ENCODE measurements at regions not wholly inside any gene's neighbourhood (a gene's known extent, or its start where the extent isn't known, plus 50 kb on each side); places are given as distances from the start of the nearest gene placed in this dataset.

GRCh38 chr15:36373550-36373949, 205.9 kb upstream of the CDIN1 start:
- Mint-ChIP-seq H3K9me3 (peaks cover 1 to 9% (median 2%) of the 10 kb centered on the region in 3 donors), H3K36me3 (no peaks in the 10 kb centered on the region), H3K27me3 (no peaks in the 10 kb centered on the region), H3K27ac (no peak overlapping the region), H3K4me1 (no peaks in the 10 kb centered on the region), H3K4me3 (no peak overlapping the region)

GRCh38 chr15:36389107-36389506, 190.3 kb upstream of the CDIN1 start:
- no peaks in the 10 kb centered on the region for H3K36me3 Mint-ChIP-seq
- no peak overlapping the region for H3K4me3 Mint-ChIP-seq
- no peaks in the 10 kb centered on the region for H3K27me3 Mint-ChIP-seq
- H3K4me1 Mint-ChIP-seq, result no peaks in the 10 kb centered on the region
- peaks cover 0 to under 1% (median 0%) of the 10 kb centered on the region in 3 donors for H3K9me3 Mint-ChIP-seq
- H3K27ac Mint-ChIP-seq, result no peak overlapping the region

- no peaks in the 10 kb centered on the region for H3K36me3 Mint-ChIP-seq
- H3K4me1 Mint-ChIP-seq, result no peaks in the 10 kb centered on the region
These were observed 188.9 kb upstream of the CDIN1 start for GRCh38 chr15:36390491-36390890.

GRCh38 chr15:36392676-36393266, 186.7 kb upstream of the CDIN1 start:
- Mint-ChIP-seq H3K27ac (no peak overlapping the region), H3K4me1 (no peaks in the 10 kb centered on the region), H3K27me3 (no peaks in the 10 kb centered on the region), H3K36me3 (peaks cover under 1% of the 10 kb centered on the region), H3K9me3 (peaks cover 0 to under 1% (median 0%) of the 10 kb centered on the region in 3 donors), H3K4me3 (no peak overlapping the region)

More at GRCh38 chr15:36390491-36390890, 188.9 kb upstream of the CDIN1 start:
- Mint-ChIP-seq H3K9me3 (no peaks in the 10 kb centered on the region), H3K27ac (peak overlapping the region in 1 of 3 donors; percentile 28), H3K27me3 (no peaks in the 10 kb centered on the region), H3K4me3 (no peak overlapping the region)

- no peaks in the 10 kb centered on the region for H3K27me3 Mint-ChIP-seq
- peaks cover 2% of the 10 kb centered on the region for H3K36me3 Mint-ChIP-seq
- H3K4me3 Mint-ChIP-seq, result no peak overlapping the region
- peaks cover 0 to 3% (median 0%) of the 10 kb centered on the region in 3 donors for H3K9me3 Mint-ChIP-seq
- no peak overlapping the region for H3K27ac Mint-ChIP-seq
- H3K4me1 Mint-ChIP-seq, result no peaks in the 10 kb centered on the region
These were observed 181.2 kb upstream of the CDIN1 start for GRCh38 chr15:36398212-36398611.

GRCh38 chr15:36399276-36399675, 180.2 kb upstream of the CDIN1 start:
- H3K27ac Mint-ChIP-seq, result no peak overlapping the region
- H3K9me3 Mint-ChIP-seq, result peaks cover 0 to 5% (median 3%) of the 10 kb centered on the region in 3 donors
- H3K4me1 Mint-ChIP-seq, result no peaks in the 10 kb centered on the region
- H3K27me3 Mint-ChIP-seq, result no peaks in the 10 kb centered on the region
- no peak overlapping the region for H3K4me3 Mint-ChIP-seq
- H3K36me3 Mint-ChIP-seq, result peaks cover 2% of the 10 kb centered on the region

GRCh38 chr15:36400936-36401585, 178.4 kb upstream of the CDIN1 start:
- Mint-ChIP-seq H3K4me1 (no peaks in the 10 kb centered on the region), H3K9me3 (peaks cover 0 to 5% (median 3%) of the 10 kb centered on the region in 3 donors), H3K36me3 (peaks cover 2% of the 10 kb centered on the region), H3K4me3 (no peak overlapping the region), H3K27me3 (no peaks in the 10 kb centered on the region), H3K27ac (no peak overlapping the region)

- Mint-ChIP-seq H3K9me3 (peaks cover 0 to 5% (median 3%) of the 10 kb centered on the region in 3 donors), H3K36me3 (peaks cover 2% of the 10 kb centered on the region), H3K27ac (no peak overlapping the region), H3K4me1 (no peaks in the 10 kb centered on the region), H3K4me3 (no peak overlapping the region), H3K27me3 (no peaks in the 10 kb centered on the region)
These were observed 177.8 kb upstream of the CDIN1 start for GRCh38 chr15:36401586-36401966.

- Mint-ChIP-seq H3K27me3 (no peaks in the 10 kb centered on the region), H3K9me3 (peaks cover 0 to 6% (median 0%) of the 10 kb centered on the region in 3 donors), H3K36me3 (no peaks in the 10 kb centered on the region), H3K27ac (no peak overlapping the region), H3K4me3 (no peak overlapping the region), H3K4me1 (no peaks in the 10 kb centered on the region)
These were observed 176.1 kb upstream of the CDIN1 start for GRCh38 chr15:36403351-36403750.

GRCh38 chr15:36406366-36406765, 173.1 kb upstream of the CDIN1 start:
- peaks cover 0 to 6% (median 1%) of the 10 kb centered on the region in 3 donors for H3K9me3 Mint-ChIP-seq
- H3K4me1 Mint-ChIP-seq, result no peaks in the 10 kb centered on the region
- H3K36me3 Mint-ChIP-seq, result no peaks in the 10 kb centered on the region
- H3K4me3 Mint-ChIP-seq, result no peak overlapping the region
- no peaks in the 10 kb centered on the region for H3K27me3 Mint-ChIP-seq
- H3K27ac Mint-ChIP-seq, result no peak overlapping the region

GRCh38 chr15:36406911-36407310, 172.5 kb upstream of the CDIN1 start:
- H3K27ac Mint-ChIP-seq, result no peak overlapping the region
- no peaks in the 10 kb centered on the region for H3K4me1 Mint-ChIP-seq
- H3K9me3 Mint-ChIP-seq, result peaks cover 0 to 6% (median 1%) of the 10 kb centered on the region in 3 donors
- no peaks in the 10 kb centered on the region for H3K27me3 Mint-ChIP-seq
- no peaks in the 10 kb centered on the region for H3K36me3 Mint-ChIP-seq
- H3K4me3 Mint-ChIP-seq, result no peak overlapping the region

GRCh38 chr15:36407647-36408046, 171.8 kb upstream of the CDIN1 start:
- no peaks in the 10 kb centered on the region for H3K4me1 Mint-ChIP-seq
- no peaks in the 10 kb centered on the region for H3K36me3 Mint-ChIP-seq
- peaks cover 0 to 6% (median 1%) of the 10 kb centered on the region in 3 donors for H3K9me3 Mint-ChIP-seq
- H3K27me3 Mint-ChIP-seq, result no peaks in the 10 kb centered on the region
- H3K4me3 Mint-ChIP-seq, result no peak overlapping the region
- H3K27ac Mint-ChIP-seq, result no peak overlapping the region

GRCh38 chr15:36409819-36410218, 169.6 kb upstream of the CDIN1 start:
- no peaks in the 10 kb centered on the region for H3K36me3 Mint-ChIP-seq
- no peak overlapping the region for H3K27ac Mint-ChIP-seq
- no peaks in the 10 kb centered on the region for H3K27me3 Mint-ChIP-seq
- peaks cover 0 to 2% (median 1%) of the 10 kb centered on the region in 3 donors for H3K9me3 Mint-ChIP-seq
- peaks cover 0 to 2% (median 0%) of the 10 kb centered on the region in 3 donors for H3K4me1 Mint-ChIP-seq
- H3K4me3 Mint-ChIP-seq, result no peak overlapping the region

GRCh38 chr15:36414670-36415069, 164.8 kb upstream of the CDIN1 start:
- Mint-ChIP-seq H3K4me3 (no peak overlapping the region), H3K27ac (no peak overlapping the region), H3K4me1 (peaks cover 0 to 2% (median 0%) of the 10 kb centered on the region in 3 donors), H3K9me3 (peaks cover 0 to 6% (median 1%) of the 10 kb centered on the region in 3 donors), H3K27me3 (no peaks in the 10 kb centered on the region), H3K36me3 (no peaks in the 10 kb centered on the region)

- peaks cover 0 to 2% (median 0%) of the 10 kb centered on the region in 3 donors for H3K4me1 Mint-ChIP-seq
- no peak overlapping the region for H3K4me3 Mint-ChIP-seq
- no peaks in the 10 kb centered on the region for H3K36me3 Mint-ChIP-seq
- H3K27me3 Mint-ChIP-seq, result no peaks in the 10 kb centered on the region
- H3K27ac Mint-ChIP-seq, result no peak overlapping the region
- H3K9me3 Mint-ChIP-seq, result peaks cover 0 to 6% (median 1%) of the 10 kb centered on the region in 3 donors
These were observed 163.8 kb upstream of the CDIN1 start for GRCh38 chr15:36415643-36416042.

GRCh38 chr15:36422631-36423030, 156.8 kb upstream of the CDIN1 start:
- Mint-ChIP-seq H3K27ac (no peak overlapping the region), H3K4me1 (no peaks in the 10 kb centered on the region), H3K27me3 (no peaks in the 10 kb centered on the region), H3K4me3 (no peak overlapping the region), H3K9me3 (peaks cover 0 to 8% (median 6%) of the 10 kb centered on the region in 3 donors), H3K36me3 (no peaks in the 10 kb centered on the region)

Measured in IgD-negative memory B cell (primary cell).